Caco-2 (cell line): ENCODE measurements at regions not wholly inside any gene's neighbourhood (a gene's known extent, or its start where the extent isn't known, plus 50 kb on each side); places are given as distances from the start of the nearest gene placed in this dataset.

Experiments used
- BruUV-seq: library from RNA; stranded (reverse); fragments of 400-500 nt; replicated peaks from 2 replicates; lab custom pipeline; 2021; lab: Mats Ljungman, UMichigan
- CTCF ChIA-PET: fragments of 300-600 bp; sonication (Branson Sonifier 250); formaldehyde crosslinking; loops from one replicate; lab custom pipeline; 2022; ENCODE audit warnings: antibody characterized with exemption; lab: Charles Lee
- POLR2A ChIA-PET: fragments of 300-600 bp; sonication (Branson Sonifier 250); formaldehyde crosslinking; loops from one replicate; lab custom pipeline; 2022; ENCODE audit warnings: antibody characterized with exemption; lab: Charles Lee
- DNase-seq, 2 experiments: peaks; one replicate each; pipeline versions ENCODE4 v3.0.0 to v3.0.0-alpha.2; 2020 to 2022
- H3K27me3 ChIP-seq: replicated peaks from 2 replicates; pipeline ENCODE4 v1.6.0; 2011; ENCODE audit warnings: low read length; ENCODE audit not compliant: control insufficient read depth, insufficient read depth
- H3K36me3 ChIP-seq: 2 replicates; pipeline ENCODE4 v1.5.1; 2011; ENCODE audit warnings: low read length; ENCODE audit not compliant: control insufficient read depth, insufficient read depth
- H3K4me1 ChIP-seq: fragments of 250-450 bp; sonication (Bioruptor Pico); 2 replicates; pipeline ENCODE4 v1.5.1; 2020; ENCODE audit warnings: mild to moderate bottlenecking
- H3K4me3 ChIP-seq: 2 replicates; pipeline ENCODE4 v1.5.1; 2011; ENCODE audit warnings: low read depth, mild to moderate bottlenecking, control low read depth, low read length
- H3K9me3 ChIP-seq: fragments of 250-450 bp; sonication (Bioruptor Pico); 2 replicates; pipeline ENCODE4 v1.5.1; 2020; ENCODE audit warnings: mild to moderate bottlenecking, moderate library complexity
- H3K27ac Mint-ChIP-seq: one replicate; pipeline ENCODE4 v1.8.0; 2022; ENCODE audit warnings: mixed read lengths; ENCODE audit not compliant: unreplicated experiment
- H3K27me3 Mint-ChIP-seq: one replicate; pipeline ENCODE4 v1.8.0; 2022; ENCODE audit warnings: mixed read lengths; ENCODE audit not compliant: insufficient read depth, unreplicated experiment
- H3K36me3 Mint-ChIP-seq: one replicate; pipeline ENCODE4 v1.8.0; 2022; ENCODE audit warnings: mild to moderate bottlenecking, mixed read lengths; ENCODE audit not compliant: insufficient read depth, unreplicated experiment
- H3K4me1 Mint-ChIP-seq: one replicate; pipeline ENCODE4 v1.8.0; 2022; ENCODE audit warnings: low read depth, mixed read lengths; ENCODE audit not compliant: unreplicated experiment
- H3K4me3 Mint-ChIP-seq: one replicate; pipeline ENCODE4 v1.8.0; 2022; ENCODE audit warnings: mild to moderate bottlenecking, moderate library complexity, mixed read lengths; ENCODE audit not compliant: unreplicated experiment
- H3K9me3 Mint-ChIP-seq: one replicate; pipeline ENCODE4 v1.8.0; 2022; ENCODE audit warnings: mixed read lengths; ENCODE audit not compliant: unreplicated experiment
- CTCF ChIP-seq, 2 experiments: fragments of 200-600 bp in 1 of 2; IDR thresholded peaks; 1 replicate in 1 of 2; 2 replicates in 1 of 2; pipeline versions ENCODE4 v1.5.1 to v1.8.0; 2011 to 2022; ENCODE audit warnings: antibody characterized with exemption in 1 of 2, control low read depth in 1 of 2, inconsistent platforms in 1 of 2, low read depth in 1 of 2, low read length in 1 of 2, mild to moderate bottlenecking in 1 of 2, moderate library complexity in 1 of 2; ENCODE audit not compliant: insufficient read depth in 1 of 2, severe bottlenecking in 1 of 2, unreplicated experiment in 1 of 2
- intact Hi-C: fragments of 100-400 bp; cut with micrococcal nuclease; formaldehyde crosslinking; loops from one replicate; pipeline ENCODE4 v1.10.0; 2022; ENCODE audit not compliant: unreplicated experiment

- H3K36me3 Mint-ChIP-seq, result no peaks in the 10 kb centered on the region
- H3K4me3 ChIP-seq, result no peak overlapping the region
- no TSS peak for BruUV-seq
- H3K36me3 ChIP-seq, result no peaks in the 10 kb centered on the region
- ChIA-PET CTCF (no interaction called here), POLR2A (no interaction called here)
- no peak overlapping the region for H3K4me3 Mint-ChIP-seq
- H3K9me3 Mint-ChIP-seq, result no peaks in the 10 kb centered on the region
- H3K27ac Mint-ChIP-seq, result no peak overlapping the region
- no peaks in the 10 kb centered on the region for H3K4me1 Mint-ChIP-seq
- no peak for DNase-seq
- intact Hi-C loops, result no loop called here
- H3K27me3 ChIP-seq, result no peaks in the 10 kb centered on the region
- no peaks in the 10 kb centered on the region for H3K4me1 ChIP-seq
- H3K9me3 ChIP-seq, result 0 out of 2 replicates have a peak, but pooled peaks cover 3% of the 10 kb centered on the region
- no peaks in the 10 kb centered on the region for H3K27me3 Mint-ChIP-seq
- no peak for TF ChIP-seq CTCF (IDR thresholded peaks at IDR 0.05; ENCODE audit: insufficient read depth in 1 of 2, low read depth in 1 of 2, low read length in 1 of 2, severe bottlenecking in 1 of 2, unreplicated experiment in 1 of 2)
Measured at GRCh38 chr12:96099421-96099820, 64.0 kb upstream of the LTA4H start.

DNA sequence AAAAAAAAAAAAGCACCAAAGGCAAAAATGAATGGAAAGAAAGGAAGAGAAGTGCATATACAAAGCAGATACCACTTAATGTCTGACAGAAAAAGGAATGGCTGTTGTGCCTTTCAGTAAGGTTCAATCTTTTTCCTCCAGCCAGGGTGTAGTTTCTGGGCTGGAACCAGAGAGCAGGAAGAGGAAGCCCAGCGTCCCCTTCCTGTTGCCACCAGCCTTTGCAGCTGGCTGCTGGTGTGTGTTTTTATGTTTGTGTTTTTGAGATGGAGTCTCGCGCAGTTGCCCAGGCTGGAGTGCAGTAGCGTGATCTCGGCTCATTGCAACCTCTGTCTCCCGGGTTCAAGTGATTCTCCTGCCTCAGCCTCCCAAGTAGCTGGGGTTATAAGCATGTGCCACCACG is 64.6 kb upstream of the LTA4H start:
- Histone ChIP-seq H3K36me3 (no peaks in the 10 kb centered on the region), H3K27me3 (no peaks in the 10 kb centered on the region), H3K4me1 (no peaks in the 10 kb centered on the region), H3K9me3 (0 out of 2 replicates have a peak, but pooled peaks cover 3% of the 10 kb centered on the region), H3K4me3 (no peak overlapping the region)
- Mint-ChIP-seq H3K9me3 (no peaks in the 10 kb centered on the region), H3K4me3 (no peak overlapping the region), H3K27me3 (no peaks in the 10 kb centered on the region), H3K4me1 (no peaks in the 10 kb centered on the region), H3K27ac (no peak overlapping the region), H3K36me3 (no peaks in the 10 kb centered on the region)
- DNase-seq, result no peak
- POLR2A ChIA-PET, result no interaction called here
- BruUV-seq, result no TSS peak
- CTCF ChIA-PET, result no interaction called here
- no peak for TF ChIP-seq CTCF (IDR thresholded peaks at IDR 0.05; ENCODE audit: insufficient read depth in 1 of 2, low read depth in 1 of 2, low read length in 1 of 2, severe bottlenecking in 1 of 2, unreplicated experiment in 1 of 2)
- intact Hi-C loops, result no loop called here

GRCh38 chr12:96101806-96102205 is 66.4 kb upstream of the LTA4H start:
- Histone ChIP-seq H3K27me3 (no peaks in the 10 kb centered on the region), H3K4me1 (no peaks in the 10 kb centered on the region), H3K9me3 (no peaks in the 10 kb centered on the region), H3K36me3 (no peaks in the 10 kb centered on the region), H3K4me3 (no peak overlapping the region)
- DNase-seq, result no peak
- BruUV-seq, result no TSS peak
- intact Hi-C loops, result no loop called here
- TF ChIP-seq CTCF (IDR thresholded peaks at IDR 0.05; ENCODE audit: insufficient read depth in 1 of 2, low read depth in 1 of 2, low read length in 1 of 2, severe bottlenecking in 1 of 2, unreplicated experiment in 1 of 2), result no peak
- POLR2A ChIA-PET, result no interaction called here
- Mint-ChIP-seq H3K4me1 (no peaks in the 10 kb centered on the region), H3K9me3 (no peaks in the 10 kb centered on the region), H3K27me3 (no peaks in the 10 kb centered on the region), H3K36me3 (no peaks in the 10 kb centered on the region), H3K27ac (no peak overlapping the region), H3K4me3 (no peak overlapping the region)
- CTCF ChIA-PET, result no interaction called here
